Spinal cord (tissue), 9 donors: ENCODE measurements at regions not wholly inside any gene's neighbourhood (a gene's known extent, or its start where the extent isn't known, plus 50 kb on each side); places are given as distances from the start of the nearest gene placed in this dataset.

Experiments
- DNase-seq, 6 donors: peaks; one replicate each; pipeline versions ENCODE4 v3.0.0 to v3.0.0-alpha.2; 2013 to 2015; ENCODE audit warnings: low spot score in 6 of 6, low read depth in 4 of 6
- H3K27ac ChIP-seq: one replicate; pipeline ENCODE4 v1.5.1; 2013; ENCODE audit warnings: low read depth, low read length, control low read depth
- H3K27me3 ChIP-seq: one replicate; pipeline ENCODE4 v1.6.1; 2013; ENCODE audit warnings: low read length; ENCODE audit not compliant: control insufficient read depth, insufficient read depth
- H3K36me3 ChIP-seq: one replicate; pipeline ENCODE4 v1.6.1; 2013; ENCODE audit warnings: low read length; ENCODE audit not compliant: control insufficient read depth, insufficient read depth
- H3K4me1 ChIP-seq: one replicate; pipeline ENCODE4 v1.6.1; 2013; ENCODE audit warnings: low read length; ENCODE audit not compliant: control insufficient read depth, insufficient read depth
- H3K4me3 ChIP-seq: one replicate; pipeline ENCODE4 v1.5.1; 2013; ENCODE audit warnings: low read depth, low read length, control low read depth
- H3K9me3 ChIP-seq: one replicate; pipeline ENCODE4 v1.6.1; 2013; ENCODE audit warnings: low read length; ENCODE audit not compliant: control insufficient read depth, insufficient read depth
- WGBS: methylation state at CpG from one replicate; pipeline ENCODE4 v1.1.5; 2013; ENCODE audit warnings: missing lambda C conversion rate; ENCODE audit not compliant: insufficient coverage; 5-methylcytosine and 5-hydroxymethylcytosine counted together
- donor health status: healthy.

- peak in 2 of 6 donors; percentile 84 to 86 for DNase-seq
- H3K36me3 ChIP-seq = no peaks in the 10 kb centered on the region
- 18% methylated on average over 1 of the region's 2 CpGs for WGBS
- H3K9me3 ChIP-seq = no peaks in the 10 kb centered on the region
- H3K27ac ChIP-seq = no peak overlapping the region
- no peaks in the 10 kb centered on the region for H3K4me1 ChIP-seq
- H3K4me3 ChIP-seq = no peak overlapping the region
- no peaks in the 10 kb centered on the region for H3K27me3 ChIP-seq
These were observed 789.0 kb downstream of the TECRL start for GRCh38 chr4:63620271-63620670.

GRCh38 chr4:63619771-63620170 lies 789.5 kb downstream of the TECRL start:
- Histone ChIP-seq H3K27me3 (no peaks in the 10 kb centered on the region), H3K4me1 (no peaks in the 10 kb centered on the region), H3K36me3 (no peaks in the 10 kb centered on the region), H3K4me3 (no peak overlapping the region), H3K9me3 (no peaks in the 10 kb centered on the region), H3K27ac (no peak overlapping the region)
- peak in 2 of 6 donors; percentile 3 to 45 for DNase-seq
- no CpG with 5 or more reads among the region's 1 CpG for WGBS

GRCh38 chr4:63618883-63619718 lies 790.1 kb downstream of the TECRL start:
- 100% methylated on average over 1 of the region's 6 CpGs for WGBS

GRCh38 chr4:63607169-63607872 lies 801.9 kb downstream of the TECRL start:
- no peak for DNase-seq
- Histone ChIP-seq H3K27me3 (no peaks in the 10 kb centered on the region), H3K9me3 (no peaks in the 10 kb centered on the region), H3K4me1 (no peaks in the 10 kb centered on the region), H3K27ac (no peak overlapping the region), H3K36me3 (no peaks in the 10 kb centered on the region), H3K4me3 (no peak overlapping the region)
- WGBS = 64% methylated on average over 8 of the region's 9 CpGs

More at GRCh38 chr4:63618883-63619718, 790.1 kb downstream of the TECRL start:
- H3K27ac ChIP-seq = no peak overlapping the region
- H3K27me3 ChIP-seq = no peaks in the 10 kb centered on the region
- no peaks in the 10 kb centered on the region for H3K9me3 ChIP-seq
- H3K36me3 ChIP-seq = no peaks in the 10 kb centered on the region
- no peak overlapping the region for H3K4me3 ChIP-seq
- DNase-seq = peak in 1 of 6 donors; percentile 3
- H3K4me1 ChIP-seq = no peaks in the 10 kb centered on the region

- Histone ChIP-seq H3K27me3 (no peaks in the 10 kb centered on the region), H3K9me3 (no peaks in the 10 kb centered on the region), H3K27ac (no peak overlapping the region), H3K4me3 (no peak overlapping the region), H3K36me3 (no peaks in the 10 kb centered on the region), H3K4me1 (no peaks in the 10 kb centered on the region)
- no peak for DNase-seq
- 72% methylated on average over 5 of the region's 6 CpGs for WGBS
These were observed 819.5 kb downstream of the TECRL start for GRCh38 chr4:63589796-63590195.

- DNase-seq = no peak
- H3K36me3 ChIP-seq = no peaks in the 10 kb centered on the region
- no peak overlapping the region for H3K27ac ChIP-seq
- no peaks in the 10 kb centered on the region for H3K9me3 ChIP-seq
- H3K4me1 ChIP-seq = no peaks in the 10 kb centered on the region
- H3K4me3 ChIP-seq = no peak overlapping the region
- 67% methylated on average over 1 of the region's 2 CpGs for WGBS
- H3K27me3 ChIP-seq = no peaks in the 10 kb centered on the region
These were observed 825.7 kb downstream of the TECRL start for GRCh38 chr4:63583561-63583960.

- no peak overlapping the region for H3K27ac ChIP-seq
- H3K4me3 ChIP-seq = no peak overlapping the region
- no peaks in the 10 kb centered on the region for H3K9me3 ChIP-seq
- DNase-seq = peak in 1 of 6 donors; percentile 62
- no peaks in the 10 kb centered on the region for H3K4me1 ChIP-seq
- H3K36me3 ChIP-seq = no peaks in the 10 kb centered on the region
- no peaks in the 10 kb centered on the region for H3K27me3 ChIP-seq
These were observed 826.2 kb downstream of the TECRL start for GRCh38 chr4:63583007-63583406.

GRCh38 chr4:63580796-63581475 lies 828.3 kb downstream of the TECRL start:
- Histone ChIP-seq H3K4me3 (no peak overlapping the region), H3K36me3 (no peaks in the 10 kb centered on the region), H3K4me1 (no peaks in the 10 kb centered on the region), H3K27ac (no peak overlapping the region), H3K9me3 (no peaks in the 10 kb centered on the region), H3K27me3 (no peaks in the 10 kb centered on the region)
- DNase-seq = no peak
- WGBS = 22% methylated on average over 1 of the region's 1 CpG

GRCh38 chr4:63578383-63578782 lies 830.9 kb downstream of the TECRL start:
- no peak overlapping the region for H3K4me3 ChIP-seq
- no peak for DNase-seq
- H3K36me3 ChIP-seq = no peaks in the 10 kb centered on the region
- no peaks in the 10 kb centered on the region for H3K9me3 ChIP-seq
- H3K27ac ChIP-seq = no peak overlapping the region
- H3K27me3 ChIP-seq = no peaks in the 10 kb centered on the region
- H3K4me1 ChIP-seq = no peaks in the 10 kb centered on the region
